NCI-H748 (cell line): ENCODE measurements at regions not wholly inside any gene's neighbourhood (a gene's known extent, or its start where the extent isn't known, plus 50 kb on each side); places are given as distances from the start of the nearest gene placed in this dataset.

Experiments used
- DNase-seq: peaks from one replicate; lab custom pipeline; 2025; ENCODE audit not compliant: unreplicated experiment; lab: John Stamatoyannopoulos, UW

DNA sequence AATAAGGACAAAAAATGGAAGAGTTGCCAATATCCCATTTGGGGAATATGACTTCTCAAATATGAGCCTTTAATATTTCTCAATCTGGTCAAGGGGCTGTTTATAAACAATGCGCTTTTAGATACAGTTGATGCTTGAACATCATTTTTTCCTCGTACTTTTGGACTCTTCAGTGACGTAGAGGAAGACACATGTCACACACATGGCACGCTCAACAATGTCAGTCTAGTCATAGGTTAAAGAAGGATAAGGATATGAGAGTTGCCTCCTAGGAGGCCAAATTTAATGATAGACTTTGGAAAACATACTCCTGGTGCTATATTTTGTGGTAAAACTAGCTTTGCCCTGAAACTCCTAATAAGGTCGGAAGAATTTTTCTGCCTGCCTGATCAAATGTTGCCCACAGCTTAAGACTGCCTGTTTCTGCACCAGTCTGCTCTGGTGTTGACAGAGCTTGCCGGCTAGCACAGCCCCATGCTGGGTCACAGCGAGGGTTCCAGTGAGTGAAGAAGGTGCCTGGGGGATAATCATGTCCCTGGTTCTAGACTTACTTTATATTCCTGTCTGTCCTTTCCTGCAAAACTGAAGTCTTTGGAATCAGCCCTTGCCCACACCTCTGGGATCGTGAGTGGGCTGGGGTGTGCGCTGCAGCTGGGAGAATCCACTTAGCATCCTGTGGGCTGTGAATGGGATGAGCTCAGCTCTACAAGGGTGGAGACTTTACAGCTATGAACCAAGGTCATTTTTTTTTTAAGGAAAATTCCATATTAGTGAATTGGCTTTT lies 230.8 kb upstream of the IRX4 start:
- DNase-seq = no peak

DNA sequence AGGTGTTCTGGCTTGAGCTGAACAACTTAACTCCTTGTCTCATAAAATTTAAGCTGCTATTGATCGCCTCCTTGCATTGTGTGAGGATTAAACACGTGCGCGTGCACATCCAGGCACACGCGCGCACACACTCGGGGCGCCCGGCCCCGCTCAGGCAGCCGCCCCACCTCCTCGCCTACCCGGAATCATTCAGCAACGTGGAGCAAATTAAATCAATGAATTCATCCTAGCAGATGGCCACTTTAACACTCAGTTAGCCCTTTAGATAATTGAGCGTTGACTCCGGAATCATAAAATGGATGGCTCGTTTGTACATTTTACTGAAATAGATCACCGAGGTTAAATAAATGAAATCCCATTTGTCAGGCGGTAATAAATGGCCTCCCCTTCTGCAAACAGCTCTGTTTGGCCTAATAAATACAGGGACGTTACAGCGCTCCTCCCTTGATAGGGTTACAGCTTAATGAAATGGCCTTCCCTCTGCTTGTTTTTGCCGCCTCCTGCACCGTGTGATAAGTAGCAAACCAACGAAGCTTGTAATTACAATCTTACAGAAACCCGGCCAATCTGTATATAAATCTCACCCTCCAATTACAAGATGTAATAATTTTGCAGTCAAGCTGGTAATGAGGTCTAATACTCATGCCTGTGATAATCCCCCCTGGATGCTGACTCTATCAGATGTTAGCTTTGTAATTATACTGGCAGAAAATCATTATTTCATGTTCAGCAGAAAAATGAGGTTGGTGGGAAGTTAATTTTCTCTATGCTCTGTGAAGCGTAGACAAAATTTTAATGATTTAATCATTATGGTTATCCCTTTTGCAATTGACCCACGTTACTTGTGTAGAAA lies 229.7 kb upstream of the IRX4 start:
- DNase-seq = peak; percentile 100

DNA sequence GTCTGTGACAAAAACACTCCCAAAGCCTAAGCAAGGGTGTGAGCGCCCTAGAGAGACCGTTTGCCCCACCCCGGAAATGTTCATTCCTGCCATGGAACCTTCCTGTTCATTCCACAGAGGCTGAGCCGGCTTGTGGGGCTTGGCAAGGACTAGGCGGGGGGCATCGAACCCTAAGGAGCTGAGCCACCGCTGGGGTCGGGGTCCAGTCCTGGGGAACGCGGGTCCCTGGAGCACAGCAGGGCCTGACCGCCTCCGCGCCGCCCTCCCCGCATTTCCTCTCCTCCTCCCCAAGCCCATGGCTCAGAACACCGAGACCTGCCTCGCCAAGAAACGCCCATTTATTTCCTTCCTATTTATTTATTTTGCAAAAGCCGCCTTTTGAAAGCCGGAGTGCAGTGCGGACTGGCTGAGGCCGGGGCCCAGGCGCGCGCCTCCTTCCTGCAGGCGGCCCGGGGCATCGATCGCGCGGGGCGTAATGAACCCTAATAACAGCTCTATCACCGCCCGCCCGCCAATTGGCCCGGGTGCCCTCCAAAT lies 228.9 kb upstream of the IRX4 start:
- DNase-seq = peak; percentile 93

DNA sequence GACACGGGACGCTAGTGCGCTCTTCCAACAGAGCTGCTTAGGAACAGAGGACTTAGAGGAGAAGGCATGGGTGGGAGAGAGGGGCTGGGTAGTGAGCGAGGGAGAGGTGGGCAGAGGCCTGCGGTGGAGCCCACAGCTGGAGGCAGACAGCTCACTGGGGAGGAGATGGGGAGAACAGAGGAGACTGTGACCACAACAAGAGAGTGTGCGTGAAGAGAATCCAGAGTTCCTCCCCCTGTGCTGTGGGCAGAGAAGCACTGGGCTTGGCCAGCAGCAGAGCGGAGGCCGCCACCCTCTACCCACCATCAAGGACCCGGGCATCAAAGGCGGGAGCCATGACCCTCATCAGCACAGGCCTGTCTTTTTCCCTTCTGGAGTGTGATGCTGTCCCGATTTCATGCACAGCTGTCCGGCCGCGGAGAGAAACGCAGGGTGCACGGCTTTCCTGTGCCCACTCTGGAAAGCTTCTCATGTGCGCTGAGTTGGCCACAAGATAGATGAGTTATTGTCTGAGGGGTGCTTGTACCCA lies 228.3 kb upstream of the IRX4 start:
- no peak for DNase-seq

DNA sequence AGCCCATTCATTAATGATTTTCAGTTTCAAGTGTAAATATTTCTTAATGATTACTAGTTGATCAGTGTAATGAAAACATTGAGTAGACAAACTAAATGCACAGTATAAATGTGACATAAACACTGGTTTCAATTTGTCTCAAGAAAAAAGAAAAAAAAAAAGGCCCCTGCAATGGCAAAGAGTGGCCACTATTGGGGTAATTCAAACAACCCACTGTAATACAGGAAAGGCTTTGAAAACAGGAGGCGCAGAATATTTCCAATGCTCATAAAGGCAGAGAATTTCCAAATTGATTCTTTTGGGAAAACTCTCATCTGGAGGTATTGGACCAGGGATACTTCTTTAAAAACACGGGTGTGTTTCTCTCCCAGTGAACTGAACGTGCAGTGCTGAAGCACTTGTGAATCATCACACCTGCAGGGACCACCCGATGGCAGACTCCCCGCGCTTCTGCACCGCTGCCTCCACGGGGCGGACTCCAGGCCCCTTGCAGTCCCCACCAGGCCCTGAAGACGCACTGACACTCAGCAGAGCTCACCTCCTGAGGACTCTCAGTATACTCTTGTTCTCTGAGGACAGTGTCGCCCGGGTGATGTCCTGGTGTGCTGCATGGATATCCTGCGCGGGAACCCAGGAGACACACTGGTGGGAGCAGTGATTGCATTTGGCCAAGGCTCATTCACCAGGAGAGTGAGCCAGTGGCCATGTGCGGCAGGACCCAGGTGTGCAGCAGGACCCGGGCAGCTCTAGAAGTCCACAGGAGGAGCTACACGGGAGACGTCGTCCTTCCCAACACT lies 227.6 kb upstream of the IRX4 start:
- peak; percentile 48 for DNase-seq

DNA sequence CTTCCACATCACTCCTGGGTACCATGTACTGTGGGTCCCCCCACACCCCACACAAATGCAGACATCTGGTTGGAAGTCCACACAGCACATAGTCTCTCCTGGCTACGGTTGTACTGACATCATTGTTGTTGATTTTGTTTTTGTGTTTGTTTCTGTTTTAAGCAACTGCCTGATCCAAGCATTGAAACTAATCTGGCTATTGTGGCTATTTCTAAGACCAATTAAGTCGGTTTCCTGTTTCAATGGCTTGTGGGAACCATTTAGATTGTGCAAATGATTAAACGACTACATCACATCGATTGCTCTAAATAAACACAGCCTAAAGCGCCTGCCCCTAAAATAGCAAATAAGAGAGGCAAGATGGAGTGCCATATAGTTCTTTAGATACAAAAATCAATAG lies 226.8 kb upstream of the IRX4 start:
- DNase-seq = peak; percentile 92

DNA sequence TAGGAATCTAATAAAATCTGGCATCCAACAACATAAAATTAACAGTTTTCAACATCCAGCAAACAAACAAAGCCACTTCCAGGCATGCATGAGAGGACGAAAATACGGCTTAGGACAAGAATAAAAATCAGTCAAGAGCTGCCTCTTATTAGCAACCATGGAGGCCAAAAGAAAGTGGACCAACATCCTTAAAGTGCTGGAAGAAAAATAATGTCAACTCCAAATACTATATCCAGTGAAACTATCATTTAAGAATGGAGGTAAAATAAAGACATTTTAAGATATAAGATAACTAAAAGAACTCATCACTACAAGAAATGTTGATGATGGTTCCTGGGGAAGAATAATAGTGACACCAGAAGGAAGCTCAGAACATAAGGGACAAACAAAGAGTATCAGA lies 224.0 kb upstream of the IRX4 start:
- no peak for DNase-seq

DNA sequence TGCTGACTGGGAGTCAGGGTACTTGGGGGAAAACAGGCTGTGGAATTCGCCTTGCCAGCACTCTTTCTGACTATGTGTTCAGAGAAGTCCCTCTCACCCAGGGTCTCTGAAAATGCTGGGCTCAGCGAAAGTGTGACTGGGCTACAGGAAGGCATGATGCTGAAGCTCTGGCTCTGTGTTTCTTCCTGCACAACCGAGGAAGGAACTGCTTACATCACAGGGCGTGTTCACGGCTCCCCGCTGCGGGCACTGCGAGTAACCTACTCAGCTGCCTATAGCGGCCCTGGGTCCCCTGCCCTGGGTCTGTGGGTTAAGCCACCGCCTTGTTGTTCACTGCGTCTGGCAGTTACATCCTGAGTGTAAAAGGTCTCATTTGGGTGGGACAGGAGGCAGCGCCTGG lies 222.4 kb upstream of the IRX4 start:
- peak; percentile 35 for DNase-seq

DNA sequence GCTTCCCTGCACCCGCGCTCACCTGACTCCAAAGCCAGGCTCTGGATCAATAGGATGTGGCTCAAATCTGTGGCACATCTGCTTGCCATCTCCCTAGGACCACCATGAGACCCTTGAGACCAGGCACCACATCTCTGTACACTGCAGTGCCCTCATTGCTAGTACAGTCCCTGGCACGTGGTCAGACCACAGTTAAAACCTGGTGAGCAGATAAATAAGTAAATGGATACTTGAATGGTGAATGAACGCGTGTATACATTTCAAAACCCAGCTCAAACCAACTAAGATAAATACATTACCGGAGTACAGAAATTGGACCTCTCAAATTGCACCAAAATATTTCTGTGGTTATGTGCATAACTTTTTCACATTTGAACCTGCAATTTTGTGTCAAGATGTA lies 221.2 kb upstream of the IRX4 start:
- peak; percentile 78 for DNase-seq

DNA sequence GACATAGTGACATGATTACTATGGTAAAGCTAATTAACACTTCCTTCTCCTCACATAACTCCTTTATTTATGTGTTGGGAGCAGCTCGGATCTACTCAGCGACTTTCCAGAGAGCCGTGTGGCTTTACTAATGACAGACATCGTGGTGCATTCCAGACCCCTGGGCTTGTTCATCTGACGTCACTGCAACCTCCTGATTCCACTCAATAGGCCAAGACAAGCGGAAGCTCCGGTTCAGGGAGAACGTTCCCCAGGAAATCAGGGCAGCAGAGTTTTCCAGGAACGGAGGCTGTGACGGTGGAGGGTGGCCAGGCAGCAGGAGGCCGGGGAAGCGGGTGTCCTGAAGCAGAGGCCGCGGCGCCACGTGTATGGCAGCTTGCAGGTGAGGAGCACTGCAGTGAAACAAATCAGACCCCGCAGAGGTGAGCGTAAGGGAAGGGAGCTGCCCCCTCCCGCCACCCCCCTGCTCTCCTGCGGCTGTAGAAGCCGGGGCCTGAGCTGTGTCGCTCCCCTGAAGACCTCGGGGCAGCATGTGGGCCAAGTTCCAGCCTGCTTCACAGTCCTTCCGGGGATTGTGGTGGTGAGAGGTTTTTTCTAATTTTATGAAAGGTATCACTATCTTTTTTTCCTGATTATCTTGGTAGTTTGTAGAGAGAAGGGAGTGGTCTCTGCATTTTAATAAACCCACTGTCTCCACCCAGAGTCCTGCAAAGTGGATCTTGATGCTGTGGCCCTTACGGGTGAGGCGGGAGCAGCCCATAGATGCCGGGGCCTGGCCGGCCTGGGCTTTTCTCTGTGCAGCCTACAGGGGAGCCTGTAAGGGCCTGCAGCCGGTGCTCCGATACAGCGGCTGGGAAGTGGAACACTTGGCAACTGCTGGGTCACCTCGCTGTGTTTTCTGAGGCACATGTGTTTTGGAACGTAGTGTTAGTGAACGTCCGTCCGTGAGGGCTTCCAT lies 220.4 kb upstream of the IRX4 start:
- DNase-seq = no peak

DNA sequence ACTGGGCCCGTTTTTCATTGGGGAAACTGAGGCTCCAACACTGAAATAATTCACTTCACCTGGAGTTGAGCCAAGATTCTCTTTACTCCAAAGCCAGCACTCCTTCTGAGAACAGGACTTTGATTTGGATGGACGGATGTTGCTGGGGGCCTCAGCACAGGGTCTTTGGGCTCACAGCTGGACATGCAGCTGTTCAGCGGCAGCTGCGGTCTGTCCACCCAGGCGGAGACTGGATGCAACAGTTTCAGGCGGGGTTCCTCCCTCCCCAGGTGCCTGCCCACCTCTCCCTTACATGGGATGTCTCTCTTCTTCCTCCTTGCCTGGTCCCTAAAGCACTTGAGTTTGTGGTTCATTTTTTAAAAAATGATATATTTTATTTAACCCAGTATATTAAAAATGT lies 219.0 kb upstream of the IRX4 start:
- no peak for DNase-seq

DNA sequence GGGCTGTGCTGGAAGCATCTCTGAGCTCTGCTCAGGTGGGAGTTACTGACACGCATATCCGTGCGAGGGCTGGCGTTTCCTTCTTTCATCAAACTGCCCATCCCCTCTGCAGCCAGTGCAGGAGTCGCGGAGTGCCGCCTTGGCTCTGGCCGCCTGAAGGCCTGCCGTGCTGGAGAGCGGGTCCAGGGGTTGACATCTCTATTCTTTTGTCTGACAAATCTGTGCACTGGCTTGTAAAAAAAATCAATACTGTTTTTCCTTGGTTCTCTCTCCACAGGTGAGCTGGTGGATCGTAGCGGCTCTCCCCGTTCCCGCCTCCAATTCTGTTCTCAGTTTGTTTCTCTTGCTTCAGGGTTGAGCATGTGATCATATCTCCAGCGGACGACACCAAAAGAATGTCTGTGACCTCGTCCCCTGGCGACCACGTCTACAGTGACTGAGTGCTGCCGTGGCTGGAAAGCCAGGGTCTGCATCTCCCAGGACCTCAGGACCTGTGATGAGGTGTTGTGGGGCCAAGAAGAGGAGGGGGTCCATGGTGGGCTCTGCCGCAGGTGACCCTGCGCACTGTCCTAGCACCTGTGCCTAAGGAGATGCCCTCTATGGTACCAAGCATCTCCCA lies 214.3 kb upstream of the IRX4 start:
- DNase-seq = peak; percentile 65

DNA sequence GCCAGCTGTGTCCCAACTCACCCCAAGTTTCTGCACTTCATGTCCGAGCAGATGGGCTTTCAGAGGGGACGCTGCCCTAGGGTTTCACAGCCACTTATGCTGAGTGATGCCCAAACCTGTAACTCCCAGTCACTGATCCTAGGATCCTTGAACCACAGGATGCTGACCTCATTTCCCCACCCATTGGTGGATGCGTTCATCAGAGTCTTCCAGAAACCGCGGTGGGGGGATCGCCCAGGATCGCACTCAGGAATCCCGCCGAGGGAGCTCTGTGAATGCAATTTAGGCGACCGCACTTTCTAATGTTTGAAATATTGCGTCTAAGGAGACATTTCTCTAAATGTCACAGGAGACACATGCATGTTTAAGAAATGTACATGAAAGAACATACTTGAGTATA lies 212.3 kb upstream of the IRX4 start:
- no peak for DNase-seq

DNA sequence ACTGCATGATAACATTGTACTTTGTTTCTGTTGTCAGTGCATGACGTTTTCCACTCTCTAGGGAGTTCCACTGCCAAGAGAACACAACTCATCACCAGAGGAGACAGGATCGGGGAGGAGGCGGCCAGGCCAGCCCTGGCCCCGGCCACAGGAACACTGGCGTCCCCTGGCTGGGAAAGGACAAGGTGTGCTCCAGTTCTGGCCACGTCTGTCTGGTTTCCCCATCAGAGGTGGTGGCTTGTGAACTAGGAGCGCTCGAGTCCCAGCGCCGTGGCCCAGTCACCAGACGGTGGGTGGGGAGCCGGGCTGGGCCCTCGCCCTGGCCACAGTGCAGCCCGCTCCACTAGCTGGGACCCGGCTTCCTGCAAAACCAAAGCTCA lies 211.9 kb upstream of the IRX4 start:
- DNase-seq = no peak

DNA sequence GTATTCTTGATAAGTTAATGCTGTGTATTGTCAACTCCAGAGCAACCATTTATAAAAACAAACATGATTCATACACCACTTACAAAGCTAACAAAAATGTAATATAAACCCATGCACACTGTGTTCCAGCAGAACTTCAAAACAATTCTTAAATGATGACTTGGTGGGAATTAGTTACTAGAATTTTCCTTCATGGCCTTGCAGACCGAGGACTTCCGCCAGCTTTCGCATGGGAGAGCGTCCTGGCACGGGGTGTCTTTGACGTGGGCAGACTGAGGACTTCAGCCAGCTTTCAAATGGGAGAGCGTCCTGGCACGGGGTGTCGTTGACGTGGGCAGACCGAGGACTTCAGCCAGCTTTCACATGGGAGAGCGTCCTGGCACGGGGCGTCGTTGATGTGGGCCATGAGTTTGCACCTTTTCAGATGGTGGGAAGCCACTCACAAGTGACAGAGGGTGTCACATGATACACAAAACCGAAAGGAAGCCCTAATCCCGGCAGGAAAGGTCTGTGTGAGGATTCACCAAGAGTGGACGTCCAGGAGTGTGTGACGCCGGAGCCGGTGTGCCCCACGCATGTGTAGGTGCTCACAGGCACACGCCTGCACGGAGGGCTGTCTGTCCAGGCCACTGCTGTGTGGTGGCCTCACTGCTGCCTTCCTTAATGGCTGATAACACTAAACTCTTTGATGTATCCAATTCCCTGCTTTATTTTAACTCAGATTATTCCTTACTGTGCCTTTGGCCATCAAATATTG lies 211.3 kb upstream of the IRX4 start:
- no peak for DNase-seq

DNA sequence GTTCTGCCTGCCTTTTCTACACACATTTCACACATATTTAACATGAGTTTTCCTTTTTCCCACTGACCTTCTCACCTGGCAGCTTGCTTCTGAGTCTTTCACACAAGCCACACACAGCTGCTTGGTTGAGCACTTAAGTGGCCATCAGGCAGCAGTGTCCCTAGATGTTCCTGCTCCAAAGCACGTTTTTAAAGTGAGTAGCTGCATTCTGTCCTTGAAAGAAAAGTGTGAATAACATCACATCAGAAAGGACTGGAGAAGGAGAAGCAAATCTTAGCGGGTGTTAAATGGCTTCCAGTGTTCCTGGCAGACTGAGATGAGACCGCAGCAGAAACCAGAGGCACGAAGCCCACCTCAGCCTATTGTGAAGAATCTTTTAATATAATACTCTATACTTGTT lies 209.2 kb upstream of the IRX4 start:
- peak; percentile 50 for DNase-seq

DNA sequence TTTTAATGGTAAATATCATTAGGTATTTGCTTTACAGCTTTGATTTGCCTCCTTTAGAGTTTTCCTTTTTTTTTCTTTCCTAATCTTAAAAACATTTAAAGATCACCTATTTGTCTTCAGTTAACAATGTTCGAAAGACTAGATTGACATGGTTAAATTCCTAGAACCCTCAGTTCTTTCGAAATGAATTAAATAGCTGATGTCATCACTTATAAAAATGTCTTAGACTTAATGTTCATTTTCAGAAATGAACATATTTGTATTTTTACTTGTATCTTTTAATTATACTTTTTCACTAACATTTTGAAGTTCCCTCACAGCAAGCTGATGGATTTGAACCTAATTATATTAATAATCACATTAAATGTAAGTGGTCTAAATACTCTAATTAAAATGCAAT lies 205.3 kb upstream of the IRX4 start:
- no peak for DNase-seq

DNA sequence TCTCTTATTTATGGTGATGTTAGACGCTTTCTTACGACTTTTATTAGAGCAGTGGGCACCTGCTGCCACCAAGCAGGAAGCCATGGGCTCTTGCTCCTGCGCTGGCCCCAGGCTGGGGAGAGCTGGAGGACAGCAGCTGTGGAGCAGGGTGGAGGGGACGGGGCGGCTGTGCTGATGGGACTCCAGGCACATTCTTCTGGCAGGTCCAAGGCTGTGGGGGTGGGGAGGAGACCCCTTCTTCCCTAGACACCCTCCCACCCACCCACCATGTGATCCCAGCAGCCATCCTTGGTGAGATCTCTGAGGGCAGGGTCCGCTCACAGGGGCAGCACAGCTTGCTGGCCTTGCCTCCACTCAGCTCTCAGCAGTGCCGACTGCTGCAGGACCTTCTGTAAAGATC lies 192.6 kb upstream of the IRX4 start:
- DNase-seq = no peak

DNA sequence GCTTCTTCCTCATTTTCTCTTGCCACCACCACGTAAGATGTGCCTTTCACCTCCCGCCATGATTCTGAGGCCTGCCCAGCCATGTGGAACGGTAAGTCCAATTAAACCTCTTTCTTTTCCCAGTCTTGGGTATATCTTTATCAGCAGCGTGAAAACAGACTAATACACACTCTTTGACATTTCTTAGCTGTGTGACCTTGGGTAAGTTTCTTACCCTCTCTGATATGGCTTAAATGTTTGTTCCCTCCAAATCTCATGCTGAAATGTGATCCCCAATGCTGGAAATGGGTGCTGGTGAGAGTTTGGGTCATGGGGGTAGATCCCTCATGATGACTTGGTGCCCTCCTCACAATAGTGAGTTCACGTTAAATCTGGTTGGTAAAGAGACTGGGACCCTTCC lies 188.8 kb upstream of the IRX4 start:
- no peak for DNase-seq
